A673 (cell line): ENCODE measurements at regions not wholly inside any gene's neighbourhood (a gene's known extent, or its start where the extent isn't known, plus 50 kb on each side); places are given as distances from the start of the nearest gene placed in this dataset.

Experiments used
- EZH2 ChIP-seq: fragments of 200-600 bp; sonication (generic); IDR thresholded peaks from 2 replicates; pipeline ENCODE4 v1.6.1; 2017; ENCODE audit warnings: borderline replicate concordance, low read depth, mild to moderate bottlenecking, mixed read lengths, antibody characterized with exemption, low read length; ENCODE audit not compliant: poor library complexity, severe bottlenecking
- TF ChIP-seq, protein P1 (sequence below): fragments of 300-800, 200-600 bp; sonication (generic); conservative IDR thresholded peaks from 2 replicates; pipeline ENCODE4 v1.5.1; 2017; ENCODE audit warnings: low read depth, mild to moderate bottlenecking, antibody characterized with exemption, low read length, moderate library complexity, mixed read lengths

DNA sequence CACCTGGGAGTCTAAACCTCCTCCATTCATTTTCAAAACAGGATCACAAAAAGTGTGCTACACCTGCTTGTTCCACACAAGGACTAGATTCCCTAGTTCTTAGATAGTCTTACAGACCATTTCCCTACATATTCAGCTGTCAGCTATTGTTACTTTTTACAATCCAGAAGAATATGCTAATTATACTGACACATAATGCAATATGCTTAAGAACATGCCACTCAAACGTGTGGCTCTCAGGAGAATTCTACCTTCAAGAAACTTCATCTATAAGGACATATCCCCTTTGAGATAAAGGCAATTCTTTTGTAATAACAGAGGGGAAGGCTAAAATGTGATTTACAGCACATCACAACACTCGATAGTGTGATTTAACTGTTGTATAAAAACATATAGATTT is 456.1 kb upstream of the ARRDC3 start:
- TF ChIP-seq, protein P1, sequence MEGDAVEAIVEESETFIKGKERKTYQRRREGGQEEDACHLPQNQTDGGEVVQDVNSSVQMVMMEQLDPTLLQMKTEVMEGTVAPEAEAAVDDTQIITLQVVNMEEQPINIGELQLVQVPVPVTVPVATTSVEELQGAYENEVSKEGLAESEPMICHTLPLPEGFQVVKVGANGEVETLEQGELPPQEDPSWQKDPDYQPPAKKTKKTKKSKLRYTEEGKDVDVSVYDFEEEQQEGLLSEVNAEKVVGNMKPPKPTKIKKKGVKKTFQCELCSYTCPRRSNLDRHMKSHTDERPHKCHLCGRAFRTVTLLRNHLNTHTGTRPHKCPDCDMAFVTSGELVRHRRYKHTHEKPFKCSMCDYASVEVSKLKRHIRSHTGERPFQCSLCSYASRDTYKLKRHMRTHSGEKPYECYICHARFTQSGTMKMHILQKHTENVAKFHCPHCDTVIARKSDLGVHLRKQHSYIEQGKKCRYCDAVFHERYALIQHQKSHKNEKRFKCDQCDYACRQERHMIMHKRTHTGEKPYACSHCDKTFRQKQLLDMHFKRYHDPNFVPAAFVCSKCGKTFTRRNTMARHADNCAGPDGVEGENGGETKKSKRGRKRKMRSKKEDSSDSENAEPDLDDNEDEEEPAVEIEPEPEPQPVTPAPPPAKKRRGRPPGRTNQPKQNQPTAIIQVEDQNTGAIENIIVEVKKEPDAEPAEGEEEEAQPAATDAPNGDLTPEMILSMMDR, result no peak
- TF ChIP-seq EZH2, result no peak
